ENCODE measurements at regions not wholly inside any gene's neighbourhood (a gene's known extent, or its start where the extent isn't known, plus 50 kb on each side); places are given as distances from the start of the nearest gene placed in this dataset.

DNA sequence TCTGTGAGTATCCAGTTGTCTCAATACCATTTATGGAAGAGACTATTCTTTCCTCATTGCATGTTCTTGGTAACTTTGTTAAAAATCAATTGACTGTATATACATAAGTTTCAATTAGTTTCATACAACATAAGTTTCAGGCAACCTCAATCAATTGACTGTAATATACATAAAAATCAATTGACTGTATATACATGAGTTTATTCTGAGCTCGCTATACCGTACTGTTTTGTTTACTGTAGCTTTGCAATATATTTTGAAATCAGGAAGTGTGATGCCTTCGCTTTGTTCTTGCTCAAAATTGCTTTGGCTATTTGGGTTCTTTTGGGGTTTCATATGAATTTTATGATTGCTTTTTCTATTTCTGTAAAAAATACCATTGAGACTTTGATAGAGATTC, 392.0 kb downstream of the BTG1 start:
- Histone ChIP-seq H3K36me3 (no peaks in the 10 kb centered on the region), H3K4me3 (no peak overlapping the region), H3K27me3 (no peaks in the 10 kb centered on the region), H3K9me3 (peaks cover 0 to 37% (median 13%) of the 10 kb centered on the region in 12 donors), H3K4me1 (no peaks in the 10 kb centered on the region), H3K27ac (no peak overlapping the region)
- TF ChIP-seq, protein P1, sequence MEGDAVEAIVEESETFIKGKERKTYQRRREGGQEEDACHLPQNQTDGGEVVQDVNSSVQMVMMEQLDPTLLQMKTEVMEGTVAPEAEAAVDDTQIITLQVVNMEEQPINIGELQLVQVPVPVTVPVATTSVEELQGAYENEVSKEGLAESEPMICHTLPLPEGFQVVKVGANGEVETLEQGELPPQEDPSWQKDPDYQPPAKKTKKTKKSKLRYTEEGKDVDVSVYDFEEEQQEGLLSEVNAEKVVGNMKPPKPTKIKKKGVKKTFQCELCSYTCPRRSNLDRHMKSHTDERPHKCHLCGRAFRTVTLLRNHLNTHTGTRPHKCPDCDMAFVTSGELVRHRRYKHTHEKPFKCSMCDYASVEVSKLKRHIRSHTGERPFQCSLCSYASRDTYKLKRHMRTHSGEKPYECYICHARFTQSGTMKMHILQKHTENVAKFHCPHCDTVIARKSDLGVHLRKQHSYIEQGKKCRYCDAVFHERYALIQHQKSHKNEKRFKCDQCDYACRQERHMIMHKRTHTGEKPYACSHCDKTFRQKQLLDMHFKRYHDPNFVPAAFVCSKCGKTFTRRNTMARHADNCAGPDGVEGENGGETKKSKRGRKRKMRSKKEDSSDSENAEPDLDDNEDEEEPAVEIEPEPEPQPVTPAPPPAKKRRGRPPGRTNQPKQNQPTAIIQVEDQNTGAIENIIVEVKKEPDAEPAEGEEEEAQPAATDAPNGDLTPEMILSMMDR (IDR thresholded peaks at IDR 0.05), result no peak
- no peak for TF ChIP-seq POLR2A (IDR thresholded peaks at IDR 0.05)
- ATAC-seq (no peak), DNase-seq (no peak)
- intact Hi-C loops (cut with DNase I), result no loop called here
- 95 to 97% (median 96%) methylated on average over 3 of the region's 3 CpGs for WGBS, 4 donors

DNA sequence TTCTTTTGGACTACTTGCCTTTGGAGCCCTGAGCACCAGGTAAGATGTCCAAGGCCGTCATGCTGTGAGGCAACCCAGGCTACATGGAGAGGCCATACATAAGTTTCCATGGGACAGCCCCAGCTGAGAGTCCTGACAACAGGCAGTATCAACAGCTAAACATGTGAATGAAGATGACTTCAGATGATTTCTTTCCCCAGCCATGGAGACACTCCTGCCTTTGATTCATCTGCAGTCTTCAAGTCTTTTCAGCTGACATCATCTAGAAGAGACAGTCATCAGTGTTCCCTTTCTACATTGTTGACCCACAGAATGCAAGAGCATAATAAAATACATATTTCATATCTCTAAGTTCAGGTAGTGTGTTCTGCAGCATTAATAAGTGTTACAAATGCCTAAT, 398.7 kb downstream of the BTG1 start:
- no peak for TF ChIP-seq POLR2A (IDR thresholded peaks at IDR 0.05)
- TF ChIP-seq, protein P1 (IDR thresholded peaks at IDR 0.05), result no peak
- ATAC-seq (no peak), DNase-seq (no peak)
- WGBS, 4 donors, result 90 to 100% (median 96%) methylated on average over 1 of the region's 1 CpG
- no peak overlapping the region for H3K27ac ChIP-seq
- H3K4me1 ChIP-seq, result no peaks in the 10 kb centered on the region
- H3K4me3 ChIP-seq, result no peak overlapping the region
- no peaks in the 10 kb centered on the region for H3K36me3 ChIP-seq
- intact Hi-C loops (cut with DNase I), result no loop called here
- no peaks in the 10 kb centered on the region for H3K27me3 ChIP-seq
- H3K9me3 ChIP-seq, result peaks cover 0 to 14% (median 0%) of the 10 kb centered on the region in 12 donors

DNA sequence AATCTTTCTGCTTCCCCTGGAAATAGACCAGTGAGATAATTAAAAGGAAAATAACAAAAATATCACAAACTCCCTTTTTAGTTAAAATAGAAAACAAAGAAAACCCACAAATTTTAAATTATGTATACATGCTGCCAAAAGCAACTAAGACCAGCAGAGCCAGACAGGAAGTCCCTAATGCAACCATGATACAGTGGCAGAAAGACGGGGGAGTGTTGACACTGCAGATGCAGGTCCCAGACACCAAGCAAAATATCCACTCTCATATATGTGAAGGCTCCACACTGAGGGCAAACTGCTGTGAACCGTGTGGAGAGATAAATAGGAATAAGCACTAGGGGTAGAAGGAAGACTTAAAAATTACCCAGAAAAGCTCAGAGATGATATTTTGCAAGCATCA, 401.0 kb downstream of the BTG1 start:
- Histone ChIP-seq H3K4me3 (no peak overlapping the region), H3K36me3 (no peaks in the 10 kb centered on the region), H3K4me1 (no peaks in the 10 kb centered on the region), H3K27me3 (no peaks in the 10 kb centered on the region), H3K9me3 (no peaks in the 10 kb centered on the region), H3K27ac (no peak overlapping the region)
- WGBS, 4 donors, result 42 to 50% (median 45%) methylated on average over 2 of the region's 2 CpGs
- ATAC-seq (no peak), DNase-seq (no peak)
- intact Hi-C loops (cut with DNase I), result no loop called here
- no peak for TF ChIP-seq POLR2A (IDR thresholded peaks at IDR 0.05)
- TF ChIP-seq, protein P1 (IDR thresholded peaks at IDR 0.05), result no peak

DNA sequence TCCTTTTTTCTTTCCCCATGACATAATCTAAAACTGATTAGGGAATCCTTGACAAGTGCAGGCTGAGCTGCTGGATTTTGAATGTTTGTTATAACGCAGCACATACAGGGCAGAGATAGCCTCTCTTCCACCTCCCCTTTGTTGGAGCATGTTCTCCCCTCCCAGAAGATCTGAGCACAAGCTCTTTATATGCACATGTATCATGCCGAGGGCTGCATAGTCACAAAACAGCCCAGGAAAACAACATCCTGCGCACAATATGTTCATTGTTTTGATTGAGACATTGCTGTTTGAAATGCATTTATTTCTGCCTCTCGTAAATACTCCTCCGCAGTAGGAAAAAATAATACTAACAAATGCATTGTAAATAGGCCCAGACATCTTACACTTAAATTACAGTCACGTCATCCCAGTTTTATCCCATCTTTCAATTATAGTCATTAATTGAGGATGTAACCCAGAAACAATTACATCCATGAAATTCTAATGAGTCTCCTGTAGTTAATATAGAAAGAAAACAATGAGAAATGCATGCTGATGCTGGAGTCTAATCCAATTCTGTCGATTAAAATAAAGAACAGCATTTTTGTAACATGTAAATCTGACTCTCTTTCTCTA, 401.8 kb downstream of the BTG1 start:
- DNase-seq (no peak), ATAC-seq (no peak)
- no peaks in the 10 kb centered on the region for H3K9me3 ChIP-seq
- H3K4me1 ChIP-seq, result no peaks in the 10 kb centered on the region
- TF ChIP-seq, protein P1 (IDR thresholded peaks at IDR 0.05), result no peak
- no peak for TF ChIP-seq POLR2A (IDR thresholded peaks at IDR 0.05)
- H3K27me3 ChIP-seq, result no peaks in the 10 kb centered on the region
- H3K36me3 ChIP-seq, result no peaks in the 10 kb centered on the region
- WGBS, 4 donors, result 70 to 76% (median 73%) methylated on average over 7 of the region's 7 CpGs
- H3K27ac ChIP-seq, result no peak overlapping the region
- H3K4me3 ChIP-seq, result no peak overlapping the region
- intact Hi-C loops (cut with DNase I), result no loop called here

Data from heart left ventricle (tissue), 16 donors.